ENCODE measurements at regions not wholly inside any gene's neighbourhood (a gene's known extent, or its start where the extent isn't known, plus 50 kb on each side); places are given as distances from the start of the nearest gene placed in this dataset.
A peak's percentile ranks its signal among the peaks of the same experiment; 100 is the strongest.
"Not testable (repeated sequence)": the region's sequence is repeated elsewhere in the genome, so short reads cannot be mapped to it uniquely, and the experiment has no call there.

- no peak overlapping the region for H3K9ac ChIP-seq
- no peaks in the 10 kb centered on the region for H4K20me1 ChIP-seq
- H3K27me3 ChIP-seq, result no peaks in the 10 kb centered on the region
- H3K27ac ChIP-seq, result peak overlapping the region in 1 of 11 experiments; percentile 62; a peak in 1 of 22 replicates
- H3K4me2 ChIP-seq, result peak overlapping the region in 3 of 11 experiments; percentile 57 to 69 (median 63); a peak in 6 of 22 replicates
- H3K4me1 ChIP-seq, result peaks cover 0 to 75% (median 5%) of the 10 kb centered on the region in 10 experiments; a peak in 10 of 20 replicates
- no peak for TF ChIP-seq Cebpa-rat (IDR thresholded peaks at IDR 0.05)
- H3K36me3 ChIP-seq, result no peaks in the 10 kb centered on the region
- H3K4me3 ChIP-seq, result no peak overlapping the region
- H3K9me3 ChIP-seq (replicated peaks in 1 of 11), result no peaks in the 10 kb centered on the region
Observed at GRCh38 chr11:86741484-86741835, 58.9 kb upstream of the PRSS23 start.

- no peak overlapping the region for H3K9ac ChIP-seq
- no peak for TF ChIP-seq Cebpa-rat (IDR thresholded peaks at IDR 0.05)
- H3K27me3 ChIP-seq, result no peaks in the 10 kb centered on the region
- H3K4me1 ChIP-seq, result peaks cover 0 to 75% (median 5%) of the 10 kb centered on the region in 10 experiments; a peak in 10 of 20 replicates
- no peaks in the 10 kb centered on the region for H3K9me3 ChIP-seq (replicated peaks in 1 of 11)
- peak overlapping the region in 5 of 11 experiments; percentile 19 to 69 (median 57); a peak in 9 of 22 replicates for H3K4me2 ChIP-seq
- no peaks in the 10 kb centered on the region for H4K20me1 ChIP-seq
- H3K4me3 ChIP-seq, result no peak overlapping the region
- no peaks in the 10 kb centered on the region for H3K36me3 ChIP-seq
- H3K27ac ChIP-seq, result peak overlapping the region in 3 of 11 experiments; percentile 41 to 62 (median 52); a peak in 6 of 22 replicates
Observed at GRCh38 chr11:86740628-86741483, 59.5 kb upstream of the PRSS23 start.

GRCh38 chr11:86738568-86738967 lies 61.8 kb upstream of the PRSS23 start:
- H3K9ac ChIP-seq, result no peak overlapping the region
- no peaks in the 10 kb centered on the region for H3K9me3 ChIP-seq (replicated peaks in 1 of 11)
- H3K4me1 ChIP-seq, result peaks cover 0 to 66% (median 5%) of the 10 kb centered on the region in 10 experiments; a peak in 10 of 20 replicates
- H3K4me2 ChIP-seq, result 0 out of 22 replicates have a peak overlapping the region, but pooled peaks of 1 of the 11 experiments have one; percentile 55
- H3K27ac ChIP-seq, result no peak overlapping the region; a peak in 1 of 22 replicates
- H3K36me3 ChIP-seq, result no peaks in the 10 kb centered on the region
- no peaks in the 10 kb centered on the region for H4K20me1 ChIP-seq
- H3K27me3 ChIP-seq, result no peaks in the 10 kb centered on the region
- no peak for TF ChIP-seq Cebpa-rat (IDR thresholded peaks at IDR 0.05)
- no peak overlapping the region for H3K4me3 ChIP-seq

GRCh38 chr11:86737737-86738136 lies 62.6 kb upstream of the PRSS23 start:
- Histone ChIP-seq H3K27me3 (no peaks in the 10 kb centered on the region), H3K27ac (peak overlapping the region in 2 of 11 experiments; percentile 18 to 35; a peak in 4 of 22 replicates), H3K9me3 (replicated peaks in 1 of 11) (no peaks in the 10 kb centered on the region), H3K9ac (no peak overlapping the region), H3K36me3 (no peaks in the 10 kb centered on the region), H3K4me1 (peaks cover 0 to 58% (median 2%) of the 10 kb centered on the region in 10 experiments; a peak in 10 of 20 replicates), H3K4me3 (no peak overlapping the region), H3K4me2 (peak overlapping the region in 3 of 11 experiments; percentile 16 to 55 (median 31); a peak in 4 of 22 replicates), H4K20me1 (no peaks in the 10 kb centered on the region)
- TF ChIP-seq Cebpa-rat (IDR thresholded peaks at IDR 0.05), result no peak

- Histone ChIP-seq H4K20me1 (no peaks in the 10 kb centered on the region), H3K27ac (peak overlapping the region in 2 of 11 experiments; percentile 18 to 35; a peak in 3 of 22 replicates), H3K27me3 (no peaks in the 10 kb centered on the region), H3K4me1 (peaks cover 0 to 53% (median 2%) of the 10 kb centered on the region in 10 experiments; a peak in 10 of 20 replicates), H3K4me2 (peak overlapping the region in 3 of 11 experiments; percentile 16 to 55 (median 31); a peak in 4 of 22 replicates), H3K36me3 (no peaks in the 10 kb centered on the region), H3K9ac (no peak overlapping the region), H3K4me3 (no peak overlapping the region), H3K9me3 (replicated peaks in 1 of 11) (peaks cover 0 to 2% (median under 1%) of the 10 kb centered on the region in 11 experiments; a peak in 7 of 22 replicates)
- TF ChIP-seq Cebpa-rat (IDR thresholded peaks at IDR 0.05), result no peak
Observed at GRCh38 chr11:86737230-86737629, 63.1 kb upstream of the PRSS23 start.

GRCh38 chr11:86736291-86737143 lies 63.8 kb upstream of the PRSS23 start:
- Histone ChIP-seq H4K20me1 (no peaks in the 10 kb centered on the region), H3K9ac (no peak overlapping the region), H3K27me3 (no peaks in the 10 kb centered on the region), H3K4me2 (0 out of 22 replicates have a peak overlapping the region, but pooled peaks of 1 of the 11 experiments have one; percentile 55), H3K9me3 (replicated peaks in 1 of 11) (peaks cover 0 to 6% (median 5%) of the 10 kb centered on the region in 11 experiments; a peak in 9 of 22 replicates), H3K4me3 (no peak overlapping the region), H3K4me1 (peaks cover 0 to 46% (median 2%) of the 10 kb centered on the region in 10 experiments; a peak in 10 of 20 replicates), H3K36me3 (no peaks in the 10 kb centered on the region), H3K27ac (no peak overlapping the region)
- TF ChIP-seq Cebpa-rat (IDR thresholded peaks at IDR 0.05), result no peak

- no peak for TF ChIP-seq Cebpa-rat (IDR thresholded peaks at IDR 0.05)
- no peak overlapping the region for H3K9ac ChIP-seq
- H3K4me2 ChIP-seq, result no peak overlapping the region
- H3K27me3 ChIP-seq, result no peaks in the 10 kb centered on the region
- H3K4me1 ChIP-seq, result peaks cover 0 to 37% (median under 1%) of the 10 kb centered on the region in 10 experiments; a peak in 10 of 20 replicates
- H4K20me1 ChIP-seq, result no peaks in the 10 kb centered on the region
- peaks cover 0 to 12% (median 6%) of the 10 kb centered on the region in 11 experiments; a peak in 11 of 22 replicates for H3K9me3 ChIP-seq (replicated peaks in 1 of 11)
- no peak overlapping the region for H3K4me3 ChIP-seq
- H3K36me3 ChIP-seq, result no peaks in the 10 kb centered on the region
- no peak overlapping the region for H3K27ac ChIP-seq
Observed at GRCh38 chr11:86735451-86736290, 63.3 kb upstream of the ME3 start.

GRCh38 chr11:86732739-86733138 lies 60.3 kb upstream of the ME3 start:
- not testable (repeated sequence) for H3K36me3 ChIP-seq, H3K27ac ChIP-seq, H3K4me3 ChIP-seq, H3K27me3 ChIP-seq, H3K9ac ChIP-seq, H4K20me1 ChIP-seq, H3K4me2 ChIP-seq
- peaks cover 0 to 10% (median 0%) of the 10 kb centered on the region in 10 experiments; a peak in 6 of 20 replicates for H3K4me1 ChIP-seq
- peaks cover 0 to 14% (median 8%) of the 10 kb centered on the region in 11 experiments; a peak in 13 of 22 replicates for H3K9me3 ChIP-seq (replicated peaks in 1 of 11)

- H3K9me3 ChIP-seq (replicated peaks in 1 of 11), result peaks cover 0 to 14% (median 8%) of the 10 kb centered on the region in 11 experiments; a peak in 13 of 22 replicates
- not testable (repeated sequence) for H3K9ac ChIP-seq, H3K27me3 ChIP-seq, H4K20me1 ChIP-seq, H3K36me3 ChIP-seq, H3K4me3 ChIP-seq, H3K4me1 ChIP-seq, H3K4me2 ChIP-seq, H3K27ac ChIP-seq
Observed at GRCh38 chr11:86732286-86732685, 59.9 kb upstream of the ME3 start.

GRCh38 chr11:86729576-86729975 lies 57.2 kb upstream of the ME3 start:
- not testable (repeated sequence) for H3K9ac ChIP-seq, H4K20me1 ChIP-seq, H3K4me1 ChIP-seq, H3K27ac ChIP-seq, H3K36me3 ChIP-seq, H3K27me3 ChIP-seq, H3K4me3 ChIP-seq, H3K4me2 ChIP-seq
- peaks cover 0 to 14% (median 8%) of the 10 kb centered on the region in 11 experiments; a peak in 13 of 22 replicates for H3K9me3 ChIP-seq (replicated peaks in 1 of 11)
